ENCODE measurements at regions not wholly inside any gene's neighbourhood (a gene's known extent, or its start where the extent isn't known, plus 50 kb on each side); places are given as distances from the start of the nearest gene placed in this dataset.

- no peak for FAIRE-seq
Observed at GRCh38 chr3:180352261-180352660, 249.7 kb upstream of the TTC14 start.

GRCh38 chr3:180354214-180354613, 247.7 kb upstream of the TTC14 start:
- FAIRE-seq, result no peak

GRCh38 chr3:180358179-180358578, 243.8 kb upstream of the TTC14 start:
- no peak for FAIRE-seq

- no peak for FAIRE-seq
Observed at GRCh38 chr3:180359061-180359952, 242.7 kb upstream of the TTC14 start.

- no peak for FAIRE-seq
Observed at GRCh38 chr3:180359953-180360279, 242.0 kb upstream of the TTC14 start.

GRCh38 chr3:180362081-180362480, 239.9 kb upstream of the TTC14 start:
- no peak for FAIRE-seq

GRCh38 chr3:180375831-180376230, 226.1 kb upstream of the TTC14 start:
- FAIRE-seq, result no peak

GRCh38 chr3:180378496-180378895, 223.5 kb upstream of the TTC14 start:
- no peak for FAIRE-seq

GRCh38 chr3:180382638-180383180, 219.3 kb upstream of the TTC14 start:
- FAIRE-seq, result no peak

GRCh38 chr3:180383332-180384020, 218.5 kb upstream of the TTC14 start:
- no peak for FAIRE-seq

- FAIRE-seq, result no peak
Observed at GRCh38 chr3:180390313-180390712, 211.7 kb upstream of the TTC14 start.

- no peak for FAIRE-seq
Observed at GRCh38 chr3:180391001-180391400, 211.0 kb upstream of the TTC14 start.

GRCh38 chr3:180401226-180401625, 200.7 kb upstream of the TTC14 start:
- FAIRE-seq, result no peak

- FAIRE-seq, result no peak
Observed at GRCh38 chr3:180402471-180403073, 199.4 kb upstream of the TTC14 start.

- no peak for FAIRE-seq
Observed at GRCh38 chr3:180403156-180403555, 198.8 kb upstream of the TTC14 start.

- FAIRE-seq, result no peak
Observed at GRCh38 chr3:180408654-180409053, 193.3 kb upstream of the TTC14 start.

GRCh38 chr3:180409170-180409569, 192.8 kb upstream of the TTC14 start:
- no peak for FAIRE-seq

GRCh38 chr3:180409883-180410282, 192.1 kb upstream of the TTC14 start:
- no peak for FAIRE-seq

- no peak for FAIRE-seq
Observed at GRCh38 chr3:180414157-180414556, 187.8 kb upstream of the TTC14 start.

- FAIRE-seq, result no peak
Observed at GRCh38 chr3:180416111-180416594, 185.8 kb upstream of the TTC14 start.

- FAIRE-seq, result no peak
Observed at GRCh38 chr3:180417241-180417640, 184.7 kb upstream of the TTC14 start.

- FAIRE-seq, result no peak
Observed at GRCh38 chr3:180420016-180420415, 181.9 kb upstream of the TTC14 start.

- FAIRE-seq, result no peak
Observed at GRCh38 chr3:180420804-180421203, 181.2 kb upstream of the TTC14 start.

Data from colon (tissue), 2 donors.